Mucosa of rectum (tissue), 2 donors: ENCODE measurements at regions not wholly inside any gene's neighbourhood (a gene's known extent, or its start where the extent isn't known, plus 50 kb on each side); places are given as distances from the start of the nearest gene placed in this dataset.

ENCODE experiments used
- H3K27ac ChIP-seq, 2 donors: one replicate each; pipeline ENCODE4 v1.7.0; 2013; ENCODE audit warnings: inconsistent platforms in 2 of 2, low read depth in 2 of 2, low read length in 2 of 2
- H3K27me3 ChIP-seq, 2 donors: one replicate each; pipeline ENCODE4 v1.7.0; 2013; ENCODE audit warnings: low read length in 2 of 2; ENCODE audit not compliant: control insufficient read depth in 2 of 2, insufficient read depth in 2 of 2
- H3K36me3 ChIP-seq, 2 donors: one replicate each; pipeline ENCODE4 v1.7.0; 2013; ENCODE audit warnings: low read length in 2 of 2; ENCODE audit not compliant: control insufficient read depth in 2 of 2, insufficient read depth in 2 of 2
- H3K4me1 ChIP-seq, 2 donors: one replicate each; pipeline ENCODE4 v1.7.0; 2013; ENCODE audit warnings: low read length in 2 of 2, mild to moderate bottlenecking in 1 of 2; ENCODE audit not compliant: control insufficient read depth in 2 of 2, insufficient read depth in 2 of 2
- H3K4me3 ChIP-seq, 2 donors: one replicate each; pipeline ENCODE4 v1.7.0; 2013; ENCODE audit warnings: low read length in 2 of 2
- H3K9ac ChIP-seq, 2 donors: one replicate each; pipeline ENCODE4 v1.7.0; 2013; ENCODE audit warnings: low read length in 2 of 2, low read depth in 1 of 2, mild to moderate bottlenecking in 1 of 2
- H3K9me3 ChIP-seq, 2 donors: one replicate each; pipeline ENCODE4 v1.7.0; 2013; ENCODE audit warnings: low read length in 2 of 2; ENCODE audit not compliant: control insufficient read depth in 2 of 2
- donor health status: healthy.
- donor health status: Normal muscosa, but diverticular disease.

- no peak overlapping the region for H3K9ac ChIP-seq
- H3K9me3 ChIP-seq: no peaks in the 10 kb centered on the region
- no peak overlapping the region for H3K27ac ChIP-seq
- no peak overlapping the region for H3K4me3 ChIP-seq
- H3K36me3 ChIP-seq: no peaks in the 10 kb centered on the region
- no peaks in the 10 kb centered on the region for H3K4me1 ChIP-seq
- H3K27me3 ChIP-seq: no peaks in the 10 kb centered on the region
Measured at GRCh38 chr14:83816761-83817160, 1713.2 kb upstream of the FLRT2 start.

- H3K9ac ChIP-seq: no peak overlapping the region
- H3K4me1 ChIP-seq: no peaks in the 10 kb centered on the region
- H3K27ac ChIP-seq: no peak overlapping the region
- H3K36me3 ChIP-seq: no peaks in the 10 kb centered on the region
- no peaks in the 10 kb centered on the region for H3K9me3 ChIP-seq
- no peak overlapping the region for H3K4me3 ChIP-seq
- no peaks in the 10 kb centered on the region for H3K27me3 ChIP-seq
Measured at GRCh38 chr14:83825843-83826242, 1704.1 kb upstream of the FLRT2 start.

GRCh38 chr14:83826838-83827237 is 1703.1 kb upstream of the FLRT2 start:
- H3K9ac ChIP-seq: no peak overlapping the region
- H3K36me3 ChIP-seq: no peaks in the 10 kb centered on the region
- no peak overlapping the region for H3K4me3 ChIP-seq
- H3K27me3 ChIP-seq: no peaks in the 10 kb centered on the region
- H3K9me3 ChIP-seq: no peaks in the 10 kb centered on the region
- H3K27ac ChIP-seq: no peak overlapping the region
- H3K4me1 ChIP-seq: no peaks in the 10 kb centered on the region

GRCh38 chr14:83827383-83827782 is 1702.6 kb upstream of the FLRT2 start:
- no peaks in the 10 kb centered on the region for H3K9me3 ChIP-seq
- H3K4me3 ChIP-seq: no peak overlapping the region
- H3K27ac ChIP-seq: no peak overlapping the region
- no peaks in the 10 kb centered on the region for H3K4me1 ChIP-seq
- no peak overlapping the region for H3K9ac ChIP-seq
- H3K27me3 ChIP-seq: no peaks in the 10 kb centered on the region
- no peaks in the 10 kb centered on the region for H3K36me3 ChIP-seq

GRCh38 chr14:83828406-83828805 is 1701.5 kb upstream of the FLRT2 start:
- Histone ChIP-seq H3K27ac (no peak overlapping the region), H3K4me1 (no peaks in the 10 kb centered on the region), H3K9me3 (no peaks in the 10 kb centered on the region), H3K9ac (no peak overlapping the region), H3K27me3 (no peaks in the 10 kb centered on the region), H3K4me3 (no peak overlapping the region), H3K36me3 (no peaks in the 10 kb centered on the region)

- Histone ChIP-seq H3K27ac (no peak overlapping the region), H3K4me1 (no peaks in the 10 kb centered on the region), H3K4me3 (no peak overlapping the region), H3K9me3 (no peaks in the 10 kb centered on the region), H3K36me3 (no peaks in the 10 kb centered on the region), H3K27me3 (no peaks in the 10 kb centered on the region), H3K9ac (no peak overlapping the region)
Measured at GRCh38 chr14:83830316-83830715, 1699.6 kb upstream of the FLRT2 start.

- no peaks in the 10 kb centered on the region for H3K27me3 ChIP-seq
- H3K36me3 ChIP-seq: no peaks in the 10 kb centered on the region
- H3K9me3 ChIP-seq: no peaks in the 10 kb centered on the region
- H3K27ac ChIP-seq: no peak overlapping the region
- no peaks in the 10 kb centered on the region for H3K4me1 ChIP-seq
- no peak overlapping the region for H3K4me3 ChIP-seq
- no peak overlapping the region for H3K9ac ChIP-seq
Measured at GRCh38 chr14:83838226-83838625, 1691.7 kb upstream of the FLRT2 start.

- Histone ChIP-seq H3K4me1 (no peaks in the 10 kb centered on the region), H3K9me3 (no peaks in the 10 kb centered on the region), H3K36me3 (no peaks in the 10 kb centered on the region), H3K27ac (no peak overlapping the region), H3K4me3 (no peak overlapping the region), H3K27me3 (no peaks in the 10 kb centered on the region), H3K9ac (no peak overlapping the region)
Measured at GRCh38 chr14:83842547-83842946, 1687.4 kb upstream of the FLRT2 start.

GRCh38 chr14:83847102-83847501 is 1682.8 kb upstream of the FLRT2 start:
- Histone ChIP-seq H3K27me3 (no peaks in the 10 kb centered on the region), H3K4me1 (no peaks in the 10 kb centered on the region), H3K9me3 (peaks cover 0 to 3% of the 10 kb centered on the region in 2 donors), H3K36me3 (no peaks in the 10 kb centered on the region), H3K9ac (no peak overlapping the region), H3K4me3 (no peak overlapping the region), H3K27ac (no peak overlapping the region)

- H3K9me3 ChIP-seq: peaks cover 0 to 3% of the 10 kb centered on the region in 2 donors
- no peaks in the 10 kb centered on the region for H3K4me1 ChIP-seq
- no peaks in the 10 kb centered on the region for H3K36me3 ChIP-seq
- no peak overlapping the region for H3K27ac ChIP-seq
- no peak overlapping the region for H3K4me3 ChIP-seq
- H3K9ac ChIP-seq: no peak overlapping the region
- no peaks in the 10 kb centered on the region for H3K27me3 ChIP-seq
Measured at GRCh38 chr14:83850092-83850491, 1679.9 kb upstream of the FLRT2 start.

GRCh38 chr14:83856334-83856733 is 1673.6 kb upstream of the FLRT2 start:
- H3K4me1 ChIP-seq: no peaks in the 10 kb centered on the region
- no peak overlapping the region for H3K4me3 ChIP-seq
- no peak overlapping the region for H3K27ac ChIP-seq
- H3K9ac ChIP-seq: no peak overlapping the region
- H3K36me3 ChIP-seq: no peaks in the 10 kb centered on the region
- H3K27me3 ChIP-seq: no peaks in the 10 kb centered on the region
- no peaks in the 10 kb centered on the region for H3K9me3 ChIP-seq
